Stomach smooth muscle (tissue), 2 donors: ENCODE measurements at regions not wholly inside any gene's neighbourhood (a gene's known extent, or its start where the extent isn't known, plus 50 kb on each side); places are given as distances from the start of the nearest gene placed in this dataset.

Source experiments
- H3K27ac ChIP-seq: one replicate; pipeline ENCODE4 v1.7.0; 2013; ENCODE audit warnings: mild to moderate bottlenecking, low read length, inconsistent platforms
- H3K27me3 ChIP-seq, 2 donors: one replicate each; pipeline ENCODE4 v1.7.0; 2013; ENCODE audit warnings: low read length in 2 of 2; ENCODE audit not compliant: insufficient read depth in 2 of 2, control insufficient read depth in 1 of 2
- H3K36me3 ChIP-seq, 2 donors: one replicate each; pipeline ENCODE4 v1.7.0; 2013; ENCODE audit warnings: low read length in 2 of 2; ENCODE audit not compliant: control insufficient read depth in 2 of 2, insufficient read depth in 2 of 2
- H3K4me1 ChIP-seq: one replicate; pipeline ENCODE4 v1.7.0; 2013; ENCODE audit warnings: low read length; ENCODE audit not compliant: control insufficient read depth, insufficient read depth
- H3K4me3 ChIP-seq, 2 donors: one replicate each; pipeline ENCODE4 v1.7.0; 2013; ENCODE audit warnings: low read length in 2 of 2
- H3K9ac ChIP-seq, 2 donors: one replicate each; pipeline ENCODE4 v1.7.0; 2013; ENCODE audit warnings: low read length in 2 of 2, mild to moderate bottlenecking in 1 of 2
- H3K9me3 ChIP-seq, 2 donors: one replicate each; pipeline ENCODE4 v1.7.0; 2013; ENCODE audit warnings: low read length in 2 of 2; ENCODE audit not compliant: control insufficient read depth in 2 of 2
- donor health status: healthy.
- donor health status: Pancreatic carcinoma.

DNA sequence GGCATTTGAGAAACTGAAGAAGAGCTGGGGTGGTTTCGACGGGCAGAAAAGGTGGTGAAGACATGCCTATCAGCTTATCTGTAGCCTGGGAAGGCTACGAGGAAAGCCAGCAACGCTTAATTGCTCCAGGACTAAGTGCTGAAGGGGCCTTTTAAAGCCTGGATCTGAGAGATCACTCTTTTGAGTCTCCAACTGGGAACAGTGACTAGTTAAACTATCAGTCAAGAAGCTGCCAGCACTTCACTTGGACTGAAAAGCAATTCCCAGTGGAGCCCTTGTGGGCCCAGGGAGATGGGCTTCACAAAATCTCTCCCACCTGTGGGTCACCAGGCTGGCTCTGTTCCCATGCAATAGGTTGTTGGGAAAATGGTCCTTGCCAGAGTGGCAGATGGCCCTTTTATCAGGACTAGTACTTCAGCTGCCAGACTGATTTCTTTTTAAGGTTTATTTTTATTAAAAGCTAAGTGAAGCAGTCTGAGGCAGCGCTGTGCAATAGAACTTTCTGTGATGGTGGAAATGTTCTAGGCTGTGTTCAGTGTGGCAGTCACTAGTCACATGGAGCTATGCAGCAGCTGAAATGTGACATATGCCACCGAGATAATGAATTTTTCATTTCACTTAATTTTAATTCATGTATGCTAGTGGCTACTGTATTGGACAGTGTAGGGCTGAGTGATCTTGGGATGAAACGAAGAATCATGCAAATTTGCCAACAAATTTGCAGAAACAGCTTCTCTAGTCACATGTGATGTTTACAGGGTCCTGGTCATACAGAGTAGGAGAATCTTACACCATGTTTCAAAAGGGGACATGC lies 276.8 kb downstream of the PCNX1 start:
- Histone ChIP-seq H3K9me3 (peaks cover 0 to 2% of the 10 kb centered on the region in 2 donors), H3K27me3 (peaks cover 0 to 3% of the 10 kb centered on the region in 2 donors), H3K27ac (no peak overlapping the region), H3K4me1 (no peaks in the 10 kb centered on the region), H3K36me3 (no peaks in the 10 kb centered on the region), H3K9ac (no peak overlapping the region), H3K4me3 (no peak overlapping the region)

DNA sequence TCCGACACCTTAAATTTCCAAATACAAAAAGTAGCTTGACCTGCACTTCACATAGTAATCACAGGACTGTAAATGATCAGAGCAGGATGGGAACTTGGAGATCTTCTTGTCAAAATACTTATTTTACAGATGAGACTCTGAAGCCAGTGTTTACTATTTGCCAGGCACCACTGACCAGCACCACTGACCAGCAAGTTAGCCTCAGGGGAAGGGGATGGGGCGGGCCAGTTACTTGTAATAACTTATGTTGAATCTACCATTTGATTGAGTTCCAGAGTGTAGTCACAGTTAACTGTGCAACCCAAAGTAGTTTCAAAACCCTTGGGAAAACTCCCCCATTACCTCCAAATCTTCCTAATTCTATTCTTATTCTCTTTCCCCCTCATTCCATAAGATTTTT lies 278.4 kb downstream of the PCNX1 start:
- Histone ChIP-seq H3K36me3 (no peaks in the 10 kb centered on the region), H3K9ac (no peak overlapping the region), H3K4me3 (no peak overlapping the region), H3K27ac (no peak overlapping the region), H3K9me3 (peaks cover 0 to 2% of the 10 kb centered on the region in 2 donors), H3K27me3 (peaks cover 0 to 3% of the 10 kb centered on the region in 2 donors), H3K4me1 (no peaks in the 10 kb centered on the region)

GRCh38 chr14:71187633-71188356 lies 280.5 kb downstream of the PCNX1 start:
- Histone ChIP-seq H3K9me3 (peaks cover 0 to 2% of the 10 kb centered on the region in 2 donors), H3K9ac (no peak overlapping the region), H3K4me3 (no peak overlapping the region), H3K27ac (no peak overlapping the region), H3K27me3 (peaks cover 0 to 3% of the 10 kb centered on the region in 2 donors), H3K4me1 (no peaks in the 10 kb centered on the region), H3K36me3 (no peaks in the 10 kb centered on the region)

DNA sequence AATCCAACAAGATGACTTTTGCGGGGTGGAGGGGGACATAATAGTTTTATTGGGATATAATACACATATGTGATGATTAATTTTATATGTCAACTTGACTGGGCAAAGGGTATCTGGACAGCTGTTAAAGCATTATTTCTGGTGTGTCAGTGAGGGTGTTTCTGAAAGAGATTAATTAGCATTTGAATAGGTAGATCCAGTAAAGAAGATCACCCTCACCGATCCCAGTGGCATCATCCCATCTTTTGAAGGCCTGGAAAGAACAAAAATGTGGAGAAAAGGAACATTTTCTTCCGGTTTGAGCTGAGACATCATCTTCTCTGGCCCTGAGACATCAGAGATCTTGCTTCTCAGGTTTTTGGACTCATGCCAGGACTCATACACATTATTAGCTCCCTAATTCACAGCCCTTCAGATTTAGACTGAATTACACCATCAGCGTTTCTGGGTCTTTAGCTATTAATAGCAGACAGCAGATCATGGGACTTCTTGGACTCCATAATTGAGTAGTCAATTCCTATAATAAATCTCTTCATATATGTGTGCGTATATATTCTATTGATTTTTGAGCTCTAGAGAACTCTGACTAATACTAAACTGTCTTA lies 283.6 kb downstream of the PCNX1 start:
- no peak overlapping the region for H3K9ac ChIP-seq
- H3K27ac ChIP-seq, result no peak overlapping the region
- H3K9me3 ChIP-seq, result peaks cover 0 to 2% of the 10 kb centered on the region in 2 donors
- peaks cover 0 to 3% of the 10 kb centered on the region in 2 donors for H3K27me3 ChIP-seq
- no peaks in the 10 kb centered on the region for H3K36me3 ChIP-seq
- H3K4me3 ChIP-seq, result no peak overlapping the region
- no peaks in the 10 kb centered on the region for H3K4me1 ChIP-seq

DNA sequence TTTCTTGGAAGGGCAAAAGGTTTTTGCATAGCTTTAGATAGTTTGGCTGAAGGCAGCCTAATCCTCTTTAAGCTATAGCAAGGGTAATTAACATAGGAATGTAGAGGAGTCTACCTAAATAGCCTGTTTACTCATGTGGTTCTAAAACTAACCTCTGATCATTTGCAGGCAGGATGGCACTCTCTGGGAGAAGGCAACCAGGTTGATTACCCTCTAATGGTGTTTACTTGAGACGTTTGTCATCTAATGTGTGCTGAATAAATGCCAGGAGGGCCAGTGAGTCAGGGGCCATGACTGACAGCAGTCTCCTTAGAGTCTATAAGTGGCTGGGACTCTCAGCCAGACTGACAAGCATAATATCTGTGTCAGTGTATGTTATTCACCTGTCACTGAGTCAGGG lies 286.4 kb downstream of the PCNX1 start:
- H3K27ac ChIP-seq, result no peak overlapping the region
- H3K4me1 ChIP-seq, result no peaks in the 10 kb centered on the region
- H3K9me3 ChIP-seq, result no peaks in the 10 kb centered on the region
- H3K27me3 ChIP-seq, result peaks cover 0 to 3% of the 10 kb centered on the region in 2 donors
- no peak overlapping the region for H3K4me3 ChIP-seq
- H3K9ac ChIP-seq, result no peak overlapping the region
- H3K36me3 ChIP-seq, result no peaks in the 10 kb centered on the region

- Histone ChIP-seq H3K9me3 (no peaks in the 10 kb centered on the region), H3K9ac (no peak overlapping the region), H3K27me3 (peaks cover 0 to 3% of the 10 kb centered on the region in 2 donors), H3K4me3 (no peak overlapping the region), H3K36me3 (no peaks in the 10 kb centered on the region), H3K27ac (no peak overlapping the region), H3K4me1 (no peaks in the 10 kb centered on the region)
These were observed 287.0 kb downstream of the PCNX1 start for GRCh38 chr14:71194251-71194650.

- no peak overlapping the region for H3K27ac ChIP-seq
- no peaks in the 10 kb centered on the region for H3K4me1 ChIP-seq
- peaks cover 0 to 3% of the 10 kb centered on the region in 2 donors for H3K27me3 ChIP-seq
These were observed 289.7 kb downstream of the PCNX1 start for GRCh38 chr14:71196921-71197320.

DNA sequence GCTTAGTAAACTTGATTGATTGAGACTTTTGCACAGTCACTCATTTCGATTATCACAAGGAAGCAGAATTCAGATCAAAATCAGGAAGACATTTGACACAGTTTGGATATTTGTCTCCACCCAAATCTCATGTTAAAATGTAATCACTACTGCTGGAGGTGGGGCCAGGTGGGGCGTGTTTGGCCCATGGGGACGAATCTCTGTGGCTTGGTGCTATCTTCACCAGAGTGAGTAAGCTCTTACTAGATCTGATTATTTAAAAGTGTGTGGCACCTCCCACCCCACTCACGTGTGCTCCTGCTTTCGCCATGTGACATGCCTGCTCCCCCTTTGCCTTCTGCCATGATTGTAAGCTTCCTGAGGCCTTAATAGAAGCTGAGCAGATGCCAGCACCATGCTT lies 291.4 kb downstream of the PCNX1 start:
- Histone ChIP-seq H3K9ac (no peak overlapping the region), H3K36me3 (no peaks in the 10 kb centered on the region), H3K9me3 (no peaks in the 10 kb centered on the region), H3K4me1 (no peaks in the 10 kb centered on the region), H3K27me3 (peaks cover 0 to 3% of the 10 kb centered on the region in 2 donors), H3K27ac (no peak overlapping the region), H3K4me3 (no peak overlapping the region)

More at GRCh38 chr14:71196921-71197320, 289.7 kb downstream of the PCNX1 start:
- Histone ChIP-seq H3K9ac (no peak overlapping the region), H3K4me3 (no peak overlapping the region), H3K9me3 (no peaks in the 10 kb centered on the region), H3K36me3 (no peaks in the 10 kb centered on the region)

DNA sequence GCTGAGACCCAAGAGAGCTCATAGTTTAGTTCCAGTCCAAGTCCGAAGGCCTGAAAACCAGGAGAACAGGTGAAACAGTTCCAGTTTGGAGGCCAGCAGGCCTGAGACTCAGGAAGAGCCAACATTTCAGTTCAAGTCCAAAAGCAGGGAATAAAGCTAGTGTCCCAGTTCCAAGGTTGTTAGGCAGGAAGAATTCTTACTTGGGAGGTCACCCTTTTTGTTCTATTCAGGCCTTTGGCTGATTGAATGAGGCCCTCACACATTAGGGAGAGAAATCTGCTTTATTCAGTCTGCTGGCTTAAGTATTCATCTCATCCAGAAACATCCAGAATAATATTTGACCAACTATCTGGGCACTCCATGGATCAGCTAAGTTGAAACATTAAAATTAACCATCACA lies 294.6 kb downstream of the PCNX1 start:
- no peaks in the 10 kb centered on the region for H3K36me3 ChIP-seq
- peaks cover 0 to 3% of the 10 kb centered on the region in 2 donors for H3K27me3 ChIP-seq
- H3K9ac ChIP-seq, result no peak overlapping the region
- H3K27ac ChIP-seq, result no peak overlapping the region
- no peak overlapping the region for H3K4me3 ChIP-seq
- no peaks in the 10 kb centered on the region for H3K9me3 ChIP-seq
- peaks cover 1% of the 10 kb centered on the region for H3K4me1 ChIP-seq

- Histone ChIP-seq H3K9me3 (no peaks in the 10 kb centered on the region), H3K36me3 (no peaks in the 10 kb centered on the region), H3K27me3 (peaks cover 0 to 3% of the 10 kb centered on the region in 2 donors), H3K4me3 (no peak overlapping the region), H3K9ac (no peak overlapping the region), H3K27ac (no peak overlapping the region), H3K4me1 (peaks cover 6% of the 10 kb centered on the region)
These were observed 295.6 kb downstream of the PCNX1 start for GRCh38 chr14:71202881-71203280.
